GM23338 (cell line): ENCODE measurements at regions not wholly inside any gene's neighbourhood (a gene's known extent, or its start where the extent isn't known, plus 50 kb on each side); places are given as distances from the start of the nearest gene placed in this dataset.

ENCODE experiments used
- EZH2phosphoT487 ChIP-seq: fragments of 200-600 bp; sonication (generic); IDR thresholded peaks from one replicate; pipeline ENCODE4 v1.8.1; 2018; ENCODE audit warnings: antibody characterized with exemption; ENCODE audit not compliant: unreplicated experiment
- JUNB ChIP-seq: IDR thresholded peaks from one replicate; pipeline ENCODE4 v1.6.1; 2016; ENCODE audit warnings: antibody characterized with exemption; ENCODE audit not compliant: unreplicated experiment
- POLR2AphosphoS5 ChIP-seq: IDR thresholded peaks from 2 replicates; pipeline ENCODE4 v1.6.1; 2016; ENCODE audit warnings: antibody characterized with exemption, low read depth
- ZNF114 ChIP-seq: fragments of 250-450 bp; sonication (Bioruptor Pico); IDR thresholded peaks from 2 replicates; pipeline ENCODE4 v1.5.0; 2020; ENCODE audit warnings: mild to moderate bottlenecking, moderate library complexity
- TF ChIP-seq, protein P1 (sequence below): fragments of 250-450 bp; sonication (Bioruptor Pico); IDR thresholded peaks from 2 replicates; pipeline ENCODE4 v1.5.0; 2020; ENCODE audit warnings: mild to moderate bottlenecking, moderate library complexity
- TF ChIP-seq, protein P2 (sequence below), 2 experiments: fragments of 200-600 bp in 1 of 2; sonication (generic) in 1 of 2; conservative IDR thresholded peaks; 2 replicates each; pipeline versions ENCODE4 v1.5.1 to v1.6.1; 2016 to 2017; ENCODE audit warnings: antibody characterized with exemption in 2 of 2, low read depth in 2 of 2, mild to moderate bottlenecking in 2 of 2, moderate library complexity in 1 of 2

DNA sequence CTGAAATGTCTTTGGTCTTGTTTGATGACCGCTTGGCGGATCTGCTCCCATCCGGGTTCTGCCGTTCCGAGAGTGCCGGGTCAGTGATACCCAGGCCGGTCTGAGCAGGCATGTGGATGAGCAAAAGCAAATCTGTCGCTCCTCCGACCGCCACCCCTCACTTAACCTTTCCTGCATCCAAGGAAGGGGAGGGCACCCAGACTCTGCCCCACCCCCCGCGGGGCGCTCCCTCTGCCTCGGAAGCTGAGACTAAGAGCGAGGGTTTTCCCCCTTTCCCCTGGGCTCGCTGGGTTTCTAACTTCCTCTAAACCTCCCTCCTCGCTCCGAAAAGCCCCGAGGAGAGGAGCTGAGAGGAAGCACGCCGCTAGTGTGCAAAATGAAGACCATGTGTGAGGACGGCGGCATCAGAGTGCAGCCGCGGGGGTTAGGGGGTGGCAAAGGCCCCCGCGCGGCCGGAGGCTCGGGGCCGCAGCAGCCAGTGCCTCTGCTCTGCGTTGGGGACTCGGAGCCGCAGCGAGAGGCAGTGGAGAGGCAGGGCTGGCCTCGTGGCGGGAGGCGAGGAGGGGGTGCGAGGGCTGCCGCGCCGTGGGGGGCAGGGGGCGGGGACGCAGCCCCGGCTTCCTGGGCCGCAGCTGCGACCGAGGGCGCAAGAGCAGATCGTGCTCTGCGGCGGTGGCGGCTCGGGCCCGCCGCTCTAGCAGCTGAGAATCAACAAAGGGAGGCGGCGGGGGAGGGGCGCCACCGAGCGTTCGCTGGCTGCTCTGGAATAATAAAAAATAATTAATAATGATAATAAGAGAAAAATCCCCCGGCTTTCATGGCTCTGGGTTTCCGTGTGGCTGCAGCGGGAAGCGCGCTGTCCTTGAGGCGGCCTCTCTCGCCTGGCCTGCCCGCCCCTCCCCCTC, 55.8 kb upstream of the BCOR start (continued):
- TF ChIP-seq, protein P1, sequence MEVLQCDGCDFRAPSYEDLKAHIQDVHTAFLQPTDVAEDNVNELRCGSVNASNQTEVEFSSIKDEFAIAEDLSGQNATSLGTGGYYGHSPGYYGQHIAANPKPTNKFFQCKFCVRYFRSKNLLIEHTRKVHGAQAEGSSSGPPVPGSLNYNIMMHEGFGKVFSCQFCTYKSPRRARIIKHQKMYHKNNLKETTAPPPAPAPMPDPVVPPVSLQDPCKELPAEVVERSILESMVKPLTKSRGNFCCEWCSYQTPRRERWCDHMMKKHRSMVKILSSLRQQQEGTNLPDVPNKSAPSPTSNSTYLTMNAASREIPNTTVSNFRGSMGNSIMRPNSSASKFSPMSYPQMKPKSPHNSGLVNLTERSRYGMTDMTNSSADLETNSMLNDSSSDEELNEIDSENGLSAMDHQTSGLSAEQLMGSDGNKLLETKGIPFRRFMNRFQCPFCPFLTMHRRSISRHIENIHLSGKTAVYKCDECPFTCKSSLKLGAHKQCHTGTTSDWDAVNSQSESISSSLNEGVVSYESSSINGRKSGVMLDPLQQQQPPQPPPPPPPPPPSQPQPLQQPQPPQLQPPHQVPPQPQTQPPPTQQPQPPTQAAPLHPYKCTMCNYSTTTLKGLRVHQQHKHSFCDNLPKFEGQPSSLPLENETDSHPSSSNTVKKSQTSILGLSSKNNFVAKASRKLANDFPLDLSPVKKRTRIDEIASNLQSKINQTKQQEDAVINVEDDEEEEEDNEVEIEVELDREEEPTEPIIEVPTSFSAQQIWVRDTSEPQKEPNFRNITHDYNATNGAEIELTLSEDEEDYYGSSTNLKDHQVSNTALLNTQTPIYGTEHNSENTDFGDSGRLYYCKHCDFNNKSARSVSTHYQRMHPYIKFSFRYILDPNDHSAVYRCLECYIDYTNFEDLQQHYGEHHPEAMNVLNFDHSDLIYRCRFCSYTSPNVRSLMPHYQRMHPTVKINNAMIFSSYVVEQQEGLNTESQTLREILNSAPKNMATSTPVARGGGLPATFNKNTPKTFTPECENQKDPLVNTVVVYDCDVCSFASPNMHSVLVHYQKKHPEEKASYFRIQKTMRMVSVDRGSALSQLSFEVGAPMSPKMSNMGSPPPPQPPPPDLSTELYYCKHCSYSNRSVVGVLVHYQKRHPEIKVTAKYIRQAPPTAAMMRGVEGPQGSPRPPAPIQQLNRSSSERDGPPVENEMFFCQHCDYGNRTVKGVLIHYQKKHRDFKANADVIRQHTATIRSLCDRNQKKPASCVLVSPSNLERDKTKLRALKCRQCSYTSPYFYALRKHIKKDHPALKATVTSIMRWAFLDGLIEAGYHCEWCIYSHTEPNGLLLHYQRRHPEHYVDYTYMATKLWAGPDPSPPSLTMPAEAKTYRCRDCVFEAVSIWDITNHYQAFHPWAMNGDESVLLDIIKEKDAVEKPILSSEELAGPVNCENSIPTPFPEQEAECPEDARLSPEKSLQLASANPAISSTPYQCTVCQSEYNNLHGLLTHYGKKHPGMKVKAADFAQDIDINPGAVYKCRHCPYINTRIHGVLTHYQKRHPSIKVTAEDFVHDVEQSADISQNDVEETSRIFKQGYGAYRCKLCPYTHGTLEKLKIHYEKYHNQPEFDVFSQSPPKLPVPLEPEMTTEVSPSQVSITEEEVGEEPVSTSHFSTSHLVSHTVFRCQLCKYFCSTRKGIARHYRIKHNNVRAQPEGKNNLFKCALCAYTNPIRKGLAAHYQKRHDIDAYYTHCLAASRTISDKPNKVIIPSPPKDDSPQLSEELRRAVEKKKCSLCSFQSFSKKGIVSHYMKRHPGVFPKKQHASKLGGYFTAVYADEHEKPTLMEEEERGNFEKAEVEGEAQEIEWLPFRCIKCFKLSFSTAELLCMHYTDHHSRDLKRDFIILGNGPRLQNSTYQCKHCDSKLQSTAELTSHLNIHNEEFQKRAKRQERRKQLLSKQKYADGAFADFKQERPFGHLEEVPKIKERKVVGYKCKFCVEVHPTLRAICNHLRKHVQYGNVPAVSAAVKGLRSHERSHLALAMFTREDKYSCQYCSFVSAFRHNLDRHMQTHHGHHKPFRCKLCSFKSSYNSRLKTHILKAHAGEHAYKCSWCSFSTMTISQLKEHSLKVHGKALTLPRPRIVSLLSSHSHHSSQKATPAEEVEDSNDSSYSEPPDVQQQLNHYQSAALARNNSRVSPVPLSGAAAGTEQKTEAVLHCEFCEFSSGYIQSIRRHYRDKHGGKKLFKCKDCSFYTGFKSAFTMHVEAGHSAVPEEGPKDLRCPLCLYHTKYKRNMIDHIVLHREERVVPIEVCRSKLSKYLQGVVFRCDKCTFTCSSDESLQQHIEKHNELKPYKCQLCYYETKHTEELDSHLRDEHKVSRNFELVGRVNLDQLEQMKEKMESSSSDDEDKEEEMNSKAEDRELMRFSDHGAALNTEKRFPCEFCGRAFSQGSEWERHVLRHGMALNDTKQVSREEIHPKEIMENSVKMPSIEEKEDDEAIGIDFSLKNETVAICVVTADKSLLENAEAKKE (CRISPR knock-in tag) = no peak
- TF ChIP-seq JUNB (no peak), EZH2phosphoT487 (no peak), ZNF114 (CRISPR knock-in tag) (no peak), POLR2AphosphoS5 (no peak)
- TF ChIP-seq, protein P2, sequence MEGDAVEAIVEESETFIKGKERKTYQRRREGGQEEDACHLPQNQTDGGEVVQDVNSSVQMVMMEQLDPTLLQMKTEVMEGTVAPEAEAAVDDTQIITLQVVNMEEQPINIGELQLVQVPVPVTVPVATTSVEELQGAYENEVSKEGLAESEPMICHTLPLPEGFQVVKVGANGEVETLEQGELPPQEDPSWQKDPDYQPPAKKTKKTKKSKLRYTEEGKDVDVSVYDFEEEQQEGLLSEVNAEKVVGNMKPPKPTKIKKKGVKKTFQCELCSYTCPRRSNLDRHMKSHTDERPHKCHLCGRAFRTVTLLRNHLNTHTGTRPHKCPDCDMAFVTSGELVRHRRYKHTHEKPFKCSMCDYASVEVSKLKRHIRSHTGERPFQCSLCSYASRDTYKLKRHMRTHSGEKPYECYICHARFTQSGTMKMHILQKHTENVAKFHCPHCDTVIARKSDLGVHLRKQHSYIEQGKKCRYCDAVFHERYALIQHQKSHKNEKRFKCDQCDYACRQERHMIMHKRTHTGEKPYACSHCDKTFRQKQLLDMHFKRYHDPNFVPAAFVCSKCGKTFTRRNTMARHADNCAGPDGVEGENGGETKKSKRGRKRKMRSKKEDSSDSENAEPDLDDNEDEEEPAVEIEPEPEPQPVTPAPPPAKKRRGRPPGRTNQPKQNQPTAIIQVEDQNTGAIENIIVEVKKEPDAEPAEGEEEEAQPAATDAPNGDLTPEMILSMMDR (conservative IDR thresholded peaks at IDR 0.05; ENCODE audit: low read depth in 2 of 2) = no peak
